Amygdala (tissue), 56 donors: ENCODE measurements at regions not wholly inside any gene's neighbourhood (a gene's known extent, or its start where the extent isn't known, plus 50 kb on each side); places are given as distances from the start of the nearest gene placed in this dataset.
"Not testable (repeated sequence)": the region's sequence is repeated elsewhere in the genome, so short reads cannot be mapped to it uniquely, and the experiment has no call there.

ENCODE experiments used
- DNase-seq, 56 donors: peaks; one replicate each; lab custom pipeline; 2025; lab: John Stamatoyannopoulos, UW

DNA sequence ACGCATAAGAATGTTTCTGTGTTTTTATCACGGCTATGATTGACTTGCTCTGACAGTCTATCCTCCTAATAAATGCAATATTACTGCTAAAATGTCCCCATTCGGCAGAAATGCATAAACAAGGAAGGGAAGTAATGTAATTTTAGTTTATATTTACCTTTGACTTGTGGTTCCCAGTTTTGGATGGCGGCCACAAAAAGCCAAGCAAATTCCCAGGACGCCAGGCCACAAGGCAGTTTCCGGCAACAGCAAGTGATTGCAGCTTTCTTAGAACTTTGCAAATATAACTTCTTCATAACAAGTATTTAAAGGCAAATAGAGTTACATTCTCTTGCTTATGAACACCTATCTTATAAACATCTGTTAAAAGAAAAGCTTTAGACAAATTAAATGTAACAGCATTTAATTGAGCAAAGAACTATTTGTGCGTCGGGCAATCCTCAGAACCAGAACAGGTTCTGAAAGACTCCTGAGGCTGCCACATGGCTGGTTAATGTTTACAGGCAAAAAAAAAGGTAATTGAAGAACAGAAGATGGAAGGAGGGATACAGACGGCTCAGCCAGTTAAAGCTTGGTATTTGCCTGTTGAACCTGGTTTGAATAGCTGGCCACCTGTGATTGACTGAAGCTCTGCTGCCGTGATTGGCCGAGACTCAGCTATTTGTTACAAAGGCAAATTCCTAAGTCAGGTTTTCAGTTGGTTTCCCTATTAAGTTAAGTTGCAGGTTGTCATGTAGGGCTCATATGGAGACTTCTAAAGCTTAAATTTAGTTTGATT lies 80.8 kb downstream of the C21orf91 start:
- DNase-seq: no peak

DNA sequence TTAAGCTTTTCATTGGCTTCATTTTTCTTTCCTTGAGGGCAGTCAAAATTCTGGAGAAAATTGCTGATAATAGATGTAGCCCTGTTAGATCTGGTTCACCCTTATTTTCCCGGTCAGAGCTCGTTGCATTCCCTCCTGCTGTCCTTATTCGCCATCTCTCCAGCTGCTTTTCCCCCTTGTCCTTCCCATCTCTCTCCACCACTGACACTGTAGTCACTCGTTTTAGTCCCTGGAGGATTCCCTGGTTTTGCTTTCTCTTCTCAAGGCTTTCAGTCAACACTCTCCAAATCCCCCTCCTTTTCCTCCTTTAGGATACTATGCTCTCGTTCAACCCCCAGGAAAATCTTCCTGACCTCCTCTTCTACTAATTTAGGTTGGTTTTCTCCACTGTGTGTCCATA lies 83.1 kb downstream of the C21orf91 start:
- no peak for DNase-seq

DNA sequence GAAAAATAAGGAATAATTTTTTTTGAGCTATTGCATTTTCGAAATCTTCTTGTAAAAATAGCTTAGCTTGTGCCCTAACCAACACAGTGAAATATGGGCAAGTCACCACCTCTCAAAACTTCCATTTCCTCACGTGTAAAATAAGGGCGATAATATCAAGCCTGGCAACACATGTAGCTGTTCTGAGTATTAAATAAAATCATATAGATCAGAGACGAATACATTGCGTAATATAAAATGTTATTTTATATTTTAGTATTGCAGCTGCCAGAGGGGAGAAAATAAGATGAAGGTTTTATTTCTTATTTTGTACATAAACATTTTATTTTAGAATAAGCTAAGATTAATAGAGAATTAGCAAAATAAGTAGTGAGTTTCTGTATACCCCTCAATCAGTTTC lies 85.9 kb downstream of the C21orf91 start:
- DNase-seq: no peak

DNA sequence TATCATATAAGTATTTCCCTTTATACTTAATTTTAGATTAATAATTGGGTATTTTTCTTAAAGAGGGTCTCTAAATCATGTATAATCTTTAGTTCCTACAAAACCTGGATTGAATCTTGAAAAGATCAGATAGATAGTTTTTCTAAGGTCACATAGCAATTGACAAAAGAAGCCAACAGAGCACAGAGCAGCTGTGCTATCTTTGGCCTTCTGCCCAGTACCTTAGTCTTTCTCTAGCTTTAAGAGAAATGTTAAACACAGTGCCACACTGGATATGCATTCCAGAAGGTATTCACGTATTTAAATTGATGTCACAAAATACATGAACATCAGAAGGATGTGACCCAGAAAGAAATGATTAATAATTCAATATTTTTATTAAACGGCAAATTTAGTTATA lies 86.8 kb downstream of the C21orf91 start:
- DNase-seq: no peak

DNA sequence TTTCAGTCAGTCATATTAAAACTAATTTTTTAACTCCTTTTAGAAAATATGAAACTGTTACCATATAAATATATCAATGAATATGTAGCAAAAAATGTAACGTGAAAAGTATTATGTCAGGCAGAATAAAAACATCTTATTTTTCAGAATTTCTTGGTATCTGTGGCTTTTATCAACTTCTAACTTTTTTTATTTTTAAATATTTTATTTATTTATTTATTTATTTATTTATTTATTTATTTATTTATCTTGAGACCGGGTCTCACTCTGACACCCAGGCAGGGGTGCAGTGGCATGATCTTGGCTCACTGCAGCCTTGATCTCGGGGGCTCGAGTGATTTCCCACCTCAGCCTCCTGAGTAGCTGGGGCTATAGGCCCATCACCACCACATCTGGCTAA lies 87.6 kb downstream of the C21orf91 start:
- DNase-seq: no peak

DNA sequence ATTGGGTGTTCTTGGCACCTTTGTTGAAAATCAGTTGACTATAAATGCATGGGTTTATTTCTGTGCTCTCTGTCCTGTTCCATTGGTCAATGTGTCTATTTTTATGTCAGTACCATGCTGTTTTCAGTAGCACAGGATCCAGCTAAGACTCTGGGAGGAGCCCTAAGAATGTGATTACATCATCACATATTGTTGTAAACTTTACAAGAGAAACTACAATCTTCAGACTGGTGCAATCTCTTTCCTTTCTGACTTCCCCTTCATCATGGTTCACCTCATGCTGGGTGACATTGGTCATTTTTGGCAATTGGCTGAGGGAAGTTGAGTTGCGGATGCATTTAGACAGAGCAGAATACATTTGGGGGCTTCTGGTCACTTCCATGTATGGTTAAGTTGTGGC lies 88.4 kb downstream of the C21orf91 start:
- DNase-seq: no peak

DNA sequence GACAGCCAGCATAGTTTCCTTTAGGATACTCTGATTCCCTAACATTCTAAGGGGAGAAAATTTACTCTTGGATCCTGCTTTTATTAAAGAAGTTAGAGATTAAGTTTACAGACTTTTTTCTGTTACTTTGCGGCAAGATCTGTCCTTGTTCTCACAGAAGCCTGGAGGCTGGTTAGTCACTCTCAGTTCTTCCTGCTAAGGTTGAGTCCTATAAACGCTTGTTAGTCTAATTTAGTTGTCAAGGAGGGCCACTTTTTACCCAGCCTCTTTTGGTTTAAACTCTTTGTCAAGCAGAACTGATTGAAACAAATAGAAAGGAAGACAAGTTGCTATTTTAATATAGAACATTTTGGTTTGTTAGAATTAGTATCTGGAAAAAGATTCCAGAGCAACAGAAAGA lies 89.7 kb downstream of the C21orf91 start:
- no peak for DNase-seq

DNA sequence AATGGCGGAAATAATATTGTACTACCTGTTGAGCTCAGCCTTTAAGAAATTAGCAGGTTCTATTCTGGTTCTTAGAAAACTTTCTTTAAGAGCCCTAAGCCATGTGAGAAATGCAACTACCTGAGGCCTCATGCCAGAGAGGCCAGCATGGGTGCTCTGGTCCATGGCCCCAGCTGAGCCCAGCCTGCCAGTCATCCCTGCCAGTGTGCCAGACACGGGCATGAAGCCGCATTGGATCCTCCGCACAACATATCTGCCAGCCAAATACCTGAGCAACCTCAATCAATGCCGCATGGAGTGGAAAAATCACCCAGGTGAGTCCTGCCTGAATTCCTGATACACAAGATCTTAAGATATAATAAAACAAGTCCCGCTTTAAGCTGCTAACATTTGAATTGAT lies 91.8 kb downstream of the C21orf91 start:
- no peak for DNase-seq

DNA sequence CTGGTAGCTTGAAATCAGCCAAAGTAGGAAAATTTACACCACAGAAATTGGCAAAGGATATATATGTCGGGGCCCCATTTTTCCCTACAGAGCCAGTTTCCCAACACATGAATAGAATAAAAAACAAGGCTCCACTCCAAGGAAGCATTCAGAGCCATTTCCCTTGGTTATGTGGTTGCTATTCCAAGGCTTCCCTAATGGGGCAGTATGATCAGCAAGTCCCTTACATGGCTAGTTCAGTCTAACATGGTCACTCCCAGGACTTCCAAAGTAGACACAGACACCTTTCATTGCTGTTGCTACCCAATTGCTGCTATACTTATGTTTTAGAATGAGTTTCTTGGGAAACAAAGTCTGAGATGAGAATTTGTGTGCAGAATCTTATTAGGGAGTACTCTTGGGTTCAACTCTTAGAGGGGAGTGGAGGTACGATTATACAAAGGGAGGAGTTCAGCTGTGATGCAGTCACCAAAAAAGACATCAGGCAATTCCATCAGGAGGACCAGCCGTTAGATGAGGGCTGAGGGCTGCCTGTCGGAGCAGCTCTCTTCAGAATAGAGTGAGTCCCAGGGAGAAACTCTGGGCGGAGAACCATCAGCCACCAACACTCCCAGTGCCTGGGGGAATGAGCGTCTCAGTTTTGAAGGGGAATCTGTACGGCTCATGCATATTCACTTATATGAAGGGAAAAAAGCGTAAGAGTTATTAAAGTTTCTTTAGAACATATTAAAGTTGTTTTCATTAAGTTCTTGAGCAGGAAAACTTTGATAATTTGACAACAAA lies 92.9 kb downstream of the C21orf91 start:
- no peak for DNase-seq

DNA sequence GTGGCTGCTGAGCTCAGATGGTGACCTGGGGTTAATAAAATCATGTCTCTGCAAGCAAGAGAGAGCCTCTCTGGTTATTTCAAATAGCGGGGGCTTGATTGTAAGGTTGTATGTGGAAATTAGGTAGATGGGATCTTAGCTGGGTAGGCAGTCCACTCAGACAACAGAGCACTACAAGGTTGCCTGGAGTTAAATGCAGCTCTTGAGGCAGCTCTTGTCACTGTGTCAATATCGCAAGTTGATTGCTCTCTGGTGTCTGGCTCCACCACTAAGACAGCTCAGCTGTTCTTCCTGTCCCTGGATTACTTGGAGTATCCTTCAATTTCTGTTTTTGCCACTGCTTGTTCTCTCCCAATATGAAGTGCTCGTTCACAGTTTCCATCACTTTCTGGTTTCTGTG lies 93.8 kb downstream of the C21orf91 start:
- DNase-seq: no peak

DNA sequence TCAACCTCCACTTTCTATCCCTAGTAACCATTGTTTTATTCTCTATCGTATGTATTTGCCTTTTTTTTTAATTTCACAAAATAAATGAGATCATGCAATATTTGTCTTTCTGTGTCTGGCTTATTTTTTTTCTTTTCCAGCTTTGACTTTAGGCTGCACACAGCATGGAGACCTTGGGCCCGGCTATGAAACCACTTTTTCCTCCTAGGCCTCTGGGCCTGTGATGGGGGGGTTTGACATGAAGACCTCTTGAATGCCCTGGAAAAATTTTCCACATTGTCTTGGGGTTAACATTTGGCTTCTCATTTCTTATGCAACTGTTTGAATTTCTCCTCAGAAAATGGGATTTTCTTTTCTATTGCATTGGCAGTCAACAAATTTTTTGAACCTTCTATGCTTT lies 100.2 kb upstream of the BTG3 start:
- DNase-seq: no peak

DNA sequence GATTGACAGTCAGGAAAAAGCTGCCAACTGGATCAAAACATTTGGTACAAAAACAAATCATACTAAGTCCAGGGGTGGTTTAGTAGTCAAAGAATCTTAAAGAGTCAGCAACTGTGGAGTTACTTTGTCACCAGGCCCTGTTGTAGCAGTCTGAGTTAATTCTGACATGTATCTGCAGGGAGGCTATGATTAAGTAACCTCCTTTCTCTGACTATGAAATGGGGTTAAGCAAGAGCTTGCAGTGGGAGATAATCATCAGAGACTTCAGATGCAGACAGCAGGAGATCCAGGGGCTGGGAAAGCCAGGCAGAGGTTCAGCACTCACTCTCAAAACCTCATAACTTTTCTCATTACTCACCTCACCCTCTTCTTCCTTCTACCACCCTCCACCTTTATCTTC lies 99.2 kb upstream of the BTG3 start:
- no peak for DNase-seq

DNA sequence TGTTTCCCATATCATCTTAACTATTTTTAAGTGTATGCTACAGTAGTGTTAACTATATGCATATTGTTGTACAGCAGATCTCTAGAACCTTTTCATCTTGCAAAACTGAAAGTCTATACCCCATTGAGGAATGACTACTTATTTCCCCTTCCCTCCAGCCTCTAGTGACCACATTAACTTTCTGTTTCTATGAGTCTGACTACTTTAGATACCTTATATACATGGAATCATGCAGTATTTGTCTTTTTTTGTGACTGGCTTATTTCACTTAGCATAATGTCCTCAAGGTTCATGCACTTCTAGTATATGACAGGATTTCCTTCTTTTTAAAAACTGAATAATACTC lies 96.5 kb upstream of the BTG3 start:
- no peak for DNase-seq

DNA sequence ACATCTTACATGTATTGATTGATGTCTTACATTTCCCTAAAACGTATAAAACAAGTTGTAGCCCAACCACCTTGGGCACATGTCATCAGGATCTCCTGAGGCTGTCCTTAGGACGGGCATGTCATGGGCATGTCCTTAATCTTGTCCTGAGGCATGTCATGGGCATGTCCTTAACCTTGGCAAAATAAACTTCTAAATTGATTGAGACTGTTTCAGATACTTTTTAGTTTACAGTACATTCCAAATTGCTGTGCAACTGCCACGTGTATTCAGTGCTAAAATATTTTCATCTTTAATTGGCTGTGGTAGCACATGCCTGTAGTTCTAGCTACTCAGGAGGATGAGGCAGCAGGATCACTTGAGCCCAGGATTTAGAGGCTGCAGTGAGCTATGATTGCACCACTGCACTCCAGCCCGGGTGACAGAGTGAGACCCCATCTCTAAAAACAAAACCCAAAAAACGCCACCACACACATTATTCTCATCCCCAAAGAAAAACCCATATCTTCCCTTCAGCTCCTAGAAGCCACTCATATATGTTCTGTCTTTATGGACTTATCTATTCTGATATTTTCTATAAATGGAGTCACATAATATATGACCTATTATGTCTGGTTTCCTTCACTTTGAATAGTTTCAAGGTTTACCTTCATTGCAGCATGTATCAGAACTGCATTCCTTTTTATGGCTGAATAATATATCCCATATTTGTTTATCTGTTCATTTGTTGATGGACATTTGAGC lies 96.0 kb upstream of the BTG3 start:
- no peak for DNase-seq

DNA sequence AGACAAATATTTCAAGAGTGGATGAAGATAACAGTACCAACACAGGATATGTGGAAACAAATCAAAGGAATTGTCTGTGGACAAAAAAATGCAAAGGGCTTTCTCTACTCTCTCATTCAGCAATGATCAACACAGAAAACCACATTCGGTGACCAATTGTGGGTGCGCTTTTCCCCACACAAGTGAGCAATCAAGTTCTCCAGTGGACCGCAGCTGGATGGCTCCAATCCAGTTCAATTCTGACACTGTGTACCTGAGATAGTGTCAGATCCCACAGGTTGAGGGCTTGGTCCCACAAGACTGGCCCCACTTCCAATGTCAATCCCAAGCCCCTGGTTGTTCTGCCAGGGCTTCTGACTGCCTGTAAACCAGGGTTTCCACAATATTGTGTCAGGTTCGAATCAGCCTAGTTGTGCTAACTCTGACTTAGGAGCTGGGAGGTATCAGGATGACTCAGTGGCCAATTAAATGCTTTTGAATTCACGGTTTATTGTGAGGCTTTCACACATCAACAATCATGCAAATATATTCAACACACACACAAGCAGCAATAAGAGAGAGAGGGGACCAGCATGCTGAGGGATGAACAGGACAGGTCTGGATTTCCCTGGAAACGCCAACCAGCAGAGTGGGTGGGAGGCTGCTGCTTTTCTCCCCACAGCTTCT lies 87.0 kb upstream of the BTG3 start:
- DNase-seq: no peak

DNA sequence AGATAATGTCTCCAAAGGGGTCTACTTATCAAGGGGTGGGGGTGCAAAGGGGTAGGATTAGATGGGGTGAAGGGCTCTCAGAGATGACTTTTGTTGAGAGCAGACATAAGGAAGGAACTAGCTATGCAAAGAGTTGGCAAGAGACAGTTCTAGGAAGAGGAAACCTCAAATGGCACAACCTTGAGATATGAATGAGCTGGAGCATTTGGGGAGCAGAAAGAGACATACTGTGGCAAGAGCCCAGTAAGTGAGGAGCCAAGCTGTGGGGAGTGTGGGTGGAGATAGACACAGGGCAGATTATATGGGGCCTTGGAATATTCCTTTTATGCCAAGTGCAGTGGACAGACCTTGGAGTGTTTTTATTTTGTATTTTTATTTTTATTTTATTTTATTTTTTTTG lies 84.8 kb upstream of the BTG3 start:
- no peak for DNase-seq

DNA sequence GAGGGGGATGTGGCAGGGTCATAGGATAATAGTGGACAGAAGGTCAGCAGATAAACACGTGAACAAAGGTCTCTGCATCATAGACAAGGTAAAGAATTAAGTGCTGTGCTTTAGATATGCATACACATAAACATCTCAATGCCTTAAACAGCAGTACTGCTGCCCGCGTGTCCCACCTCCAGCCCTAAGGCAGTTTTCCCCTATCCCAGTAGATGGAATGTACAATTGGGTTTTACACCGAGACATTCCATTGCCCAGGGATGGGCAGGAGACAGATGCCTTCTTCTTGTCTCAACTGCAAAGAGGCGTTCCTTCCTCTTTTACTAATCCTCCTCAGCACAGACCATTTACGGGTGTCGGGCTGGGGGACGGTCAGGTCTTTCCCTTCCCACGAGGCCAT lies 81.7 kb upstream of the BTG3 start:
- DNase-seq: not testable (repeated sequence)

DNA sequence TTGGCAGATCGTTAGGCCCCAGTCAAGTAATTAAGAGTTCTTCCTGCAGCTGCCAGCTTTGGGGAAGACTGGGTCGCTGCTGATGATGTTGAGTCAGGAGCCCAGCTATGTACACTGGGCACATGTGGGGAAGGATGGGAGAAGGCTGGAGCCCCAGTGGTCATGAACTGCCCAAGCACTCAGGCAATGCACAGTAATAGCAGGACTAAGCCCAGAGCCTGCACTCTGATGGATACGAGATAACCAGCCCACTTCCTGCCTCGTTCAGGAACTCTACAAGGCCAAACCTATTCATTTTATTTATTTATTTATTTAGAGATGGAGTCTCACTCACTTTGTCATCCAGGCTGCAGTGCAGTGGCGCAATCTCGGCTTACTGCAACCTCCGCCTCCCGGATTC lies 81.1 kb upstream of the BTG3 start:
- no peak for DNase-seq

DNA sequence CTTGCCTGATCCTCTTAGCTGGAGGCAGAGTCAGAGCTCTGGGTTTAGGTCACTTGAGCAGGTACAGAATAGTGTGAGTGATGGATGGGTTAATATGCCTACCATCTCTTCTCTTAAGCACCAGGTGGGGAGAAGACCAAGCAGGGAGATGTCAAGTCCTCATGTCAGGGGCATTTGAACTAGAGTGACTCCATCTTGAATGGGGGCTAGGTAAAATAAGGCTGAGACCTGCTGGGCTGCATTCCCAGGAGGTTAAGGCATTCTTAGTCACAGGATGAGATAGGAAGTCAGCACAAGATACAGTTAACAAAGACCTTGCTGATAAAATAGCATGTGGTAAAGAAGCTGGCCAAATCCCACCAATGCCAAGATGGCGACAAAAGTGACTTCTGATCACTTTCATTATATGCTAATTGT lies 77.4 kb upstream of the BTG3 start:
- no peak for DNase-seq

DNA sequence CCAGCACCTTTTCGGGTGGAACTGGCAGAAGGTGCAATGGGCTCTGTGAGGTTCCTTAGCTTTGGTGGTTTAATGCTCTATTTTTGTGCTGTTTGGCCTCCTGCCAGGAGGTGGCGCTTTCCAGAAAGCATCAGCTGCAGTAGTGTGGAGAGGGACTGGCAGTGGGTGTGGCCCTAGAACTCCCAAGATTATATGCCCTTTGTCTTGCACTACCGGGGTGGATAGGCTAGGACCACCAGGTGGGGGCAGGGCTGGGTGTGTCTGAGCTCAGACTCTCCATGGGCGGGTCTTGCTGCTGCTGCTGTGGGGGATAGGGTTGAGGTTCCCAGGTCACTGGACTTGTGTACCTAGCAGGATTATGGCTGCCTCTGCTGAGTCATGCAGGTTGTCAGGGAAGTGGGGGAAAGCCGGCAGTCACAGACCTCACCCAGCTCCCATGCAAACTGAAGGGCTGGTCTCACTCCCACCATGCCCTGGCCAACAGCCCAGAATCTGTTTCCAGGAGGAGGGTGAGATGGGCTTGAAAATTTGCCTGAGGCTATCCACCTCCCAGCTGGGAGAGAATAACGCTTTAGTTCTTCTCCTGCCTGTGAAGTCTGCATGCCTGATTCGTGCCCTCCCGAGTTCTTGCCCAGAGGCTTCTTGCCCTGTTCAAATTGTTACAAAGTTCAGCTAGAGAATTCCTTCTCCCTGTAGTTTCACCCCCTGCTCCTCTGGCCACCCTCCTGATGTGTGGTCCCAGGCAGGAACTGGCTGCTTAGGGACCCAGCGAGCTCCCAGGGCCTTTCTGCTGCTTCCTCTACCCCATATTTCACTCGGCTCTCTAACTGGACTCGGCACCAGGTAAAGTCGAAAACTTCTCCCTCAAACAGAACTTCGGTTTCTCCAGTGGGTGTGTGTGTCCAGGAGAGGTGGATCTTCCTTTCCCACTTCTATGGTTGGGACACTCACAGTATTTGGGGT lies 76.5 kb upstream of the BTG3 start:
- peak in 34 of 56 donors; percentile 0 to 45 (median 15) for DNase-seq
